B cell (primary cell): ENCODE measurements at regions not wholly inside any gene's neighbourhood (a gene's known extent, or its start where the extent isn't known, plus 50 kb on each side); places are given as distances from the start of the nearest gene placed in this dataset.

Experiments used
- ATAC-seq: fragments of 200-7000 bp; cut with Tn5 transposase; one replicate; pipeline ENCODE4 v1.10.0; 2021; ENCODE audit warnings: low read depth, mild to moderate bottlenecking, moderate number of reproducible peaks, moderate library complexity
- CTCF ChIA-PET: fragments of 350-600 bp; sonication (Branson Sonifier 250); formaldehyde crosslinking; loops from one replicate; lab custom pipeline; 2021; ENCODE audit warnings: antibody characterized with exemption, inconsistent platforms; lab: Charles Lee
- POLR2A ChIA-PET: fragments of 350-600 bp; sonication (Branson Sonifier 250); formaldehyde crosslinking; loops from one replicate; lab custom pipeline; 2021; ENCODE audit warnings: antibody characterized with exemption; lab: Charles Lee
- DNase-seq: peaks from one replicate; pipeline ENCODE4 v3.0.0; 2013
- H2AFZ ChIP-seq: 2 replicates; pipeline ENCODE4 v1.6.1; 2012; ENCODE audit warnings: mild to moderate bottlenecking, low read depth, low read length; ENCODE audit not compliant: insufficient read depth, poor library complexity, severe bottlenecking
- H3K27ac ChIP-seq, 2 donors: 1 replicate in 1 of 2; 2 replicates in 1 of 2; pipeline ENCODE4 v1.5.1; 2012 to 2013; ENCODE audit warnings: low read length in 2 of 2, mild to moderate bottlenecking in 2 of 2, moderate library complexity in 1 of 2
- H3K27me3 ChIP-seq, 4 experiments: fragments of 200-600 bp in 1 of 4; sonication (generic) in 1 of 4; replicated peaks in 1 of 4; 1 replicate in 2 of 4; 2 replicates in 2 of 4; pipeline versions ENCODE4 v1.6.1 to v1.7.0; 2013 to 2016; ENCODE audit warnings: low read length in 3 of 4, mild to moderate bottlenecking in 2 of 4, mixed read lengths in 1 of 4, moderate library complexity in 1 of 4; ENCODE audit not compliant: insufficient read depth in 4 of 4, control insufficient read depth in 3 of 4; ENCODE audit errors: control extremely low read depth in 1 of 4
- H3K36me3 ChIP-seq, 2 experiments: replicated peaks in 1 of 2; 1 replicate in 1 of 2; 2 replicates in 1 of 2; pipeline versions ENCODE4 v1.6.1 to v1.7.1; 2013; ENCODE audit warnings: low read length in 1 of 2; ENCODE audit not compliant: insufficient read depth in 2 of 2, control insufficient read depth in 1 of 2; ENCODE audit errors: control extremely low read depth in 1 of 2, extremely low read depth in 1 of 2
- H3K4me1 ChIP-seq, 2 donors: fragments of 200-600 bp in 1 of 2; sonication (generic) in 1 of 2; 1 replicate in 1 of 2; 2 replicates in 1 of 2; pipeline versions ENCODE4 v1.5.1 to v1.6.1; 2013 to 2017; ENCODE audit warnings: low read length in 2 of 2; ENCODE audit not compliant: control insufficient read depth in 2 of 2, insufficient read depth in 2 of 2
- H3K4me2 ChIP-seq: replicated peaks from 2 replicates; pipeline ENCODE3; 2012; ENCODE audit warnings: mild to moderate bottlenecking, low read depth, low read length; ENCODE audit not compliant: poor library complexity, severe bottlenecking
- H3K4me3 ChIP-seq, 5 experiments: fragments of 200-600 bp in 1 of 5; sonication (generic) in 1 of 5; 1 replicate in 3 of 5; 2 replicates in 2 of 5; pipeline versions ENCODE4 v1.5.1 to v1.7.0; 2011 to 2016; ENCODE audit warnings: low read length in 4 of 5, mild to moderate bottlenecking in 4 of 5, low read depth in 2 of 5, control low read depth in 1 of 5, moderate library complexity in 1 of 5; ENCODE audit not compliant: insufficient read depth in 1 of 5; ENCODE audit errors: control extremely low read depth in 1 of 5, extremely low read depth in 1 of 5
- H3K79me2 ChIP-seq: fragments of 200-600 bp; sonication (generic); one replicate; pipeline ENCODE4 v1.6.0; 2016; ENCODE audit warnings: low read length; ENCODE audit not compliant: control insufficient read depth, insufficient read depth
- H3K9ac ChIP-seq: fragments of 200-600 bp; sonication (generic); 2 replicates; pipeline ENCODE4 v1.6.1; 2017; ENCODE audit warnings: mild to moderate bottlenecking, low read length, moderate library complexity
- H3K9me3 ChIP-seq, 3 donors: one replicate each; pipeline versions ENCODE4 v1.6.1 to v1.7.1; 2013; ENCODE audit warnings: low read length in 2 of 3; ENCODE audit not compliant: control insufficient read depth in 2 of 3, insufficient read depth in 1 of 3; ENCODE audit errors: control extremely low read depth in 1 of 3
- H4K20me1 ChIP-seq: 2 replicates; pipeline ENCODE4 v1.6.0; 2012; ENCODE audit warnings: mild to moderate bottlenecking, low read length; ENCODE audit not compliant: insufficient read depth, control insufficient read depth, poor library complexity, severe bottlenecking
- H3K27ac Mint-ChIP-seq: one replicate; pipeline ENCODE4 v1.8.0; 2021; ENCODE audit warnings: mixed read lengths
- H3K27me3 Mint-ChIP-seq: one replicate; pipeline ENCODE4 v1.8.0; 2021; ENCODE audit warnings: mixed read lengths
- H3K4me1 Mint-ChIP-seq: one replicate; pipeline ENCODE4 v1.8.0; 2021; ENCODE audit warnings: mixed read lengths
- H3K4me3 Mint-ChIP-seq: one replicate; pipeline ENCODE4 v1.8.0; 2021; ENCODE audit warnings: mixed read lengths
- H3K9me3 Mint-ChIP-seq: one replicate; pipeline ENCODE4 v1.8.0; 2022; ENCODE audit warnings: mixed read lengths; ENCODE audit not compliant: insufficient read depth
- CTCF ChIP-seq: fragments of 200-600 bp; IDR thresholded peaks from one replicate; pipeline ENCODE4 v1.8.0; 2022; ENCODE audit warnings: antibody characterized with exemption, mild to moderate bottlenecking
- EZH2 ChIP-seq: IDR thresholded peaks from 2 replicates; pipeline ENCODE4 v1.6.1; 2012; ENCODE audit warnings: borderline replicate concordance, low read depth, mild to moderate bottlenecking, moderate library complexity, low read length; ENCODE audit not compliant: insufficient read depth, poor library complexity, severe bottlenecking
- WGBS: methylation state at CpG from one replicate; pipeline ENCODE4 v1.1.5; 2013; ENCODE audit warnings: missing lambda C conversion rate; ENCODE audit not compliant: insufficient coverage; 5-methylcytosine and 5-hydroxymethylcytosine counted together
- intact Hi-C: fragments of 100-400 bp; cut with micrococcal nuclease; formaldehyde crosslinking; loops from one replicate; pipeline ENCODE4 v1.10.0; 2022

GRCh38 chr9:129240581-129241211, 62.6 kb upstream of the IER5L start:
- Histone ChIP-seq H3K9me3 (no peaks in the 10 kb centered on the region), H3K4me1 (peaks cover 5 to 9% of the 10 kb centered on the region in 2 donors), H3K9ac (no peak overlapping the region), H2AFZ (no peak overlapping the region), H3K36me3 (no peaks in the 10 kb centered on the region), H3K27ac (no peak overlapping the region), H3K27me3 (peaks cover 0 to 11% (median 0%) of the 10 kb centered on the region in 4 experiments), H3K79me2 (no peaks in the 10 kb centered on the region), H3K4me3 (no peak overlapping the region), H4K20me1 (no peaks in the 10 kb centered on the region), H3K4me2 (no peak overlapping the region)
- DNase-seq (no peak), ATAC-seq (no peak)
- intact Hi-C loops, result no loop called here
- Mint-ChIP-seq H3K4me1 (peaks cover 10% of the 10 kb centered on the region), H3K9me3 (no peaks in the 10 kb centered on the region), H3K4me3 (no peak overlapping the region), H3K27me3 (peaks cover 49% of the 10 kb centered on the region), H3K27ac (no peak overlapping the region)
- TF ChIP-seq CTCF (no peak), EZH2 (no peak)
- 84% methylated on average over 3 of the region's 3 CpGs for WGBS
- ChIA-PET CTCF (interaction anchor here (0.8 kb wide), 1 partner anchor 66 kb away, joined by 3 read pairs; no protein-coding TSS in a partner anchor), POLR2A (no interaction called here)

- Mint-ChIP-seq H3K27me3 (peaks cover 48% of the 10 kb centered on the region), H3K27ac (no peak overlapping the region), H3K4me1 (peaks cover 14% of the 10 kb centered on the region), H3K4me3 (no peak overlapping the region), H3K9me3 (no peaks in the 10 kb centered on the region)
- Histone ChIP-seq H3K4me3 (no peak overlapping the region), H3K79me2 (no peaks in the 10 kb centered on the region), H3K27ac (no peak overlapping the region), H2AFZ (no peak overlapping the region), H3K36me3 (no peaks in the 10 kb centered on the region), H3K27me3 (peaks cover 0 to 9% (median 0%) of the 10 kb centered on the region in 4 experiments), H3K4me1 (peaks cover 7 to 13% of the 10 kb centered on the region in 2 donors), H3K4me2 (no peak overlapping the region), H3K9me3 (no peaks in the 10 kb centered on the region), H4K20me1 (no peaks in the 10 kb centered on the region), H3K9ac (no peak overlapping the region)
- DNase-seq, result no peak
- TF ChIP-seq EZH2 (no peak), CTCF (no peak)
- intact Hi-C loops, result no loop called here
- WGBS, result 80% methylated on average over 8 of the region's 10 CpGs
- CTCF ChIA-PET, result no interaction called here
- no peak for ATAC-seq
- POLR2A ChIA-PET, result no interaction called here
Measured at GRCh38 chr9:129239946-129240490, 62.0 kb upstream of the IER5L start.
